GM21825 (cell line): ENCODE measurements at regions not wholly inside any gene's neighbourhood (a gene's known extent, or its start where the extent isn't known, plus 50 kb on each side); places are given as distances from the start of the nearest gene placed in this dataset.

Source experiments
- ATAC-seq: cut with Tn5 transposase; IDR thresholded peaks from one replicate; pipeline ENCODE4 v1.9.1; 2021; ENCODE audit warnings: mild to moderate bottlenecking, moderate library complexity; ENCODE audit not compliant: unreplicated experiment

- no peak for ATAC-seq
Measured at GRCh38 chr14:82298811-82299210, 765.2 kb upstream of the SEL1L start.

- no peak for ATAC-seq
Measured at GRCh38 chr14:82309199-82309598, 775.5 kb upstream of the SEL1L start.

GRCh38 chr14:82313889-82314288, 780.2 kb upstream of the SEL1L start:
- ATAC-seq, result no peak

- ATAC-seq, result no peak
Measured at GRCh38 chr14:82328442-82328841, 794.8 kb upstream of the SEL1L start.

GRCh38 chr14:82341261-82341810, 807.7 kb upstream of the SEL1L start:
- no peak for ATAC-seq

- ATAC-seq, result no peak
Measured at GRCh38 chr14:82342596-82342995, 808.9 kb upstream of the SEL1L start.

GRCh38 chr14:82345184-82345583, 811.5 kb upstream of the SEL1L start:
- ATAC-seq, result no peak

- ATAC-seq, result no peak
Measured at GRCh38 chr14:82354126-82354525, 820.5 kb upstream of the SEL1L start.

GRCh38 chr14:82359201-82359600, 825.5 kb upstream of the SEL1L start:
- ATAC-seq, result no peak

- ATAC-seq, result no peak
Measured at GRCh38 chr14:82362452-82362851, 828.8 kb upstream of the SEL1L start.

- ATAC-seq, result no peak
Measured at GRCh38 chr14:82365471-82365870, 831.8 kb upstream of the SEL1L start.

- no peak for ATAC-seq
Measured at GRCh38 chr14:82366803-82367202, 833.1 kb upstream of the SEL1L start.

GRCh38 chr14:82379291-82379690, 845.6 kb upstream of the SEL1L start:
- ATAC-seq, result no peak

- ATAC-seq, result no peak
Measured at GRCh38 chr14:82385048-82385447, 851.4 kb upstream of the SEL1L start.

GRCh38 chr14:82387699-82388098, 854.0 kb upstream of the SEL1L start:
- no peak for ATAC-seq

- ATAC-seq, result no peak
Measured at GRCh38 chr14:82388488-82388887, 854.8 kb upstream of the SEL1L start.

- no peak for ATAC-seq
Measured at GRCh38 chr14:82390586-82390985, 856.9 kb upstream of the SEL1L start.

GRCh38 chr14:82394916-82395315, 861.3 kb upstream of the SEL1L start:
- no peak for ATAC-seq

- no peak for ATAC-seq
Measured at GRCh38 chr14:82398256-82398655, 864.6 kb upstream of the SEL1L start.

- no peak for ATAC-seq
Measured at GRCh38 chr14:82403987-82404386, 870.3 kb upstream of the SEL1L start.

- no peak for ATAC-seq
Measured at GRCh38 chr14:82410064-82410463, 876.4 kb upstream of the SEL1L start.

GRCh38 chr14:82411298-82411697, 877.6 kb upstream of the SEL1L start:
- no peak for ATAC-seq

GRCh38 chr14:82412545-82412944, 878.9 kb upstream of the SEL1L start:
- no peak for ATAC-seq
